ENCODE measurements at regions not wholly inside any gene's neighbourhood (a gene's known extent, or its start where the extent isn't known, plus 50 kb on each side); places are given as distances from the start of the nearest gene placed in this dataset.

DNA sequence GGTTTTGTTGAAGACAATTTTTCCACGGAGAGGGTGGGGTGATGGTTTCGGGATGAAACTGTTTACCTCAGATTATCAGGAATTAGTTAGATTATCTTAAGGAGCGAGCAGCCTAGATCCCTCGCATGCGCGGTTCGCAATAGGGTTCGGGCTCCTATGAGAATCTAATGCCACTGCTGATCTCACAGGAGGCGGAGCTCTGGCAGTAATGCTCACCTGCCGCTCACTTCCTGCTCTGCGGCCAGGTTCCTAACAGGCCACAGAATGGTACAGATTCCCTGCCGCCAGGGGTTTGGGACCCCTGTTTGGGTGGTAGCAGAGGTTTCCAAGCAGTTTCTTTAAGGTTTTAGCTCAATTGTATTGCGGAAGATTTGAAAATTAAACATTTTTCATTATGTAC lies 439.8 kb upstream of the OR4E1 start:
- no peak for TF ChIP-seq JUND (IDR thresholded peaks at IDR 0.05)
- H3K4me3 ChIP-seq (replicated peaks in 1 of 2; ENCODE audit: low read depth in 1 of 2, low read length in 2 of 2): no peak overlapping the region
- H3K9ac ChIP-seq (ENCODE audit: low read length): no peak overlapping the region
- POLR2A ChIA-PET: no interaction called here
- H3K9me2 ChIP-seq (ENCODE audit: insufficient read depth): no peaks in the 10 kb centered on the region
- RAD21 ChIA-PET (ENCODE audit: low non-redundant PET in 1 of 2, low total read pairs in 2 of 2, uncharacterized antibody in 2 of 2, unreplicated experiment in 2 of 2): interaction anchor here in 1 of 2 experiments (0.6 kb wide), 1 partner anchor 8 kb away, joined by 3 read pairs; no protein-coding TSS in a partner anchor
- H3K9me3 ChIP-seq (ENCODE audit: control insufficient read depth in 1 of 2, insufficient read depth in 1 of 2, low read depth in 1 of 2, low read length in 2 of 2): no peaks in the 10 kb centered on the region
- no peaks in the 10 kb centered on the region for H3K4me1 ChIP-seq (ENCODE audit: control insufficient read depth in 1 of 2, insufficient read depth in 2 of 2, low read length in 2 of 2)
- DNase-seq (ENCODE audit: low read depth, low spot score) (no peak), ATAC-seq (no peak)
- no peak overlapping the region for H3K27ac ChIP-seq (ENCODE audit: low read depth, low read length)
- no peaks in the 10 kb centered on the region for H3K79me2 ChIP-seq (ENCODE audit: insufficient read depth, low read length)
- H3K36me3 ChIP-seq (ENCODE audit: control insufficient read depth in 1 of 2, insufficient read depth in 2 of 2, low read length in 2 of 2): no peaks in the 10 kb centered on the region
- no TSS peak for BruUV-seq (replicated peaks)
- no peak overlapping the region for H2AFZ ChIP-seq (ENCODE audit: low read depth, low read length, poor library complexity, severe bottlenecking)
- intact Hi-C loops (cut with micrococcal nuclease): no loop called here
- H3K4me2 ChIP-seq (ENCODE audit: low read length): no peak overlapping the region
- CTCF ChIA-PET: interaction anchor here (1.0 kb wide), 1 partner anchor 9 kb away, joined by 5 read pairs; no protein-coding TSS in a partner anchor
- no peaks in the 10 kb centered on the region for H4K20me1 ChIP-seq (ENCODE audit: insufficient read depth)
- H3K27me3 ChIP-seq (ENCODE audit: insufficient read depth, low read length): peaks cover 27% of the 10 kb centered on the region

DNA sequence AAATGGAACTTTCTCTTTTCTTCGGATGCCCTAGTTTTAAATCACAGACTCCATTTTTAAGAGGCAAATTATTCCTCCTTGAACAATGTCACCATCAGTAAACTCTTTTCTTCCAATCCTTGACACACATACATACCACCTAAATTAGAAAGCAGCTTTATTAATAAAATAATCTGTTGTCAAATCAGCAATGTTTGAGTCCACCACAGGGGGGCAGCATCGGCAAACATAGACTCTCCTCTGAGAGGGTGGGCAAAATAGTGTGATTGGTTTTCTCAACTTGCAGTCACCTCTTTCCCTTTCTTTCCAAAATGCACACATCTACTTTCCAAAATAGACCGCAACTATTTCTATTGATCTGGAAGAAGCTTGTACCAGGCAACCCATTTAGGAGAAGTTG lies 438.4 kb upstream of the OR4E1 start:
- RAD21 ChIA-PET (ENCODE audit: low non-redundant PET in 1 of 2, low total read pairs in 2 of 2, uncharacterized antibody in 2 of 2, unreplicated experiment in 2 of 2): no interaction called here
- Histone ChIP-seq H3K9me2 (ENCODE audit: insufficient read depth) (no peaks in the 10 kb centered on the region), H3K4me3 (replicated peaks in 1 of 2; ENCODE audit: low read depth in 1 of 2, low read length in 2 of 2) (no peak overlapping the region), H2AFZ (ENCODE audit: low read depth, low read length, poor library complexity, severe bottlenecking) (no peak overlapping the region), H3K4me2 (ENCODE audit: low read length) (no peak overlapping the region), H3K9ac (ENCODE audit: low read length) (no peak overlapping the region), H3K4me1 (ENCODE audit: control insufficient read depth in 1 of 2, insufficient read depth in 2 of 2, low read length in 2 of 2) (no peaks in the 10 kb centered on the region), H3K27me3 (ENCODE audit: insufficient read depth, low read length) (peaks cover 17% of the 10 kb centered on the region; the same call in 1 of the 2 replicates), H3K79me2 (ENCODE audit: insufficient read depth, low read length) (no peaks in the 10 kb centered on the region), H3K27ac (ENCODE audit: low read depth, low read length) (no peak overlapping the region), H4K20me1 (ENCODE audit: insufficient read depth) (no peaks in the 10 kb centered on the region), H3K36me3 (ENCODE audit: control insufficient read depth in 1 of 2, insufficient read depth in 2 of 2, low read length in 2 of 2) (no peaks in the 10 kb centered on the region), H3K9me3 (ENCODE audit: control insufficient read depth in 1 of 2, insufficient read depth in 1 of 2, low read depth in 1 of 2, low read length in 2 of 2) (no peaks in the 10 kb centered on the region)
- TF ChIP-seq, protein P1, sequence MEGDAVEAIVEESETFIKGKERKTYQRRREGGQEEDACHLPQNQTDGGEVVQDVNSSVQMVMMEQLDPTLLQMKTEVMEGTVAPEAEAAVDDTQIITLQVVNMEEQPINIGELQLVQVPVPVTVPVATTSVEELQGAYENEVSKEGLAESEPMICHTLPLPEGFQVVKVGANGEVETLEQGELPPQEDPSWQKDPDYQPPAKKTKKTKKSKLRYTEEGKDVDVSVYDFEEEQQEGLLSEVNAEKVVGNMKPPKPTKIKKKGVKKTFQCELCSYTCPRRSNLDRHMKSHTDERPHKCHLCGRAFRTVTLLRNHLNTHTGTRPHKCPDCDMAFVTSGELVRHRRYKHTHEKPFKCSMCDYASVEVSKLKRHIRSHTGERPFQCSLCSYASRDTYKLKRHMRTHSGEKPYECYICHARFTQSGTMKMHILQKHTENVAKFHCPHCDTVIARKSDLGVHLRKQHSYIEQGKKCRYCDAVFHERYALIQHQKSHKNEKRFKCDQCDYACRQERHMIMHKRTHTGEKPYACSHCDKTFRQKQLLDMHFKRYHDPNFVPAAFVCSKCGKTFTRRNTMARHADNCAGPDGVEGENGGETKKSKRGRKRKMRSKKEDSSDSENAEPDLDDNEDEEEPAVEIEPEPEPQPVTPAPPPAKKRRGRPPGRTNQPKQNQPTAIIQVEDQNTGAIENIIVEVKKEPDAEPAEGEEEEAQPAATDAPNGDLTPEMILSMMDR (IDR thresholded peaks at IDR 0.05 in 2 of 3, conservative IDR thresholded peaks at IDR 0.05 in 1 of 3; ENCODE audit: borderline replicate concordance in 1 of 3, insufficient read depth in 1 of 3, low read depth in 2 of 3, low read length in 2 of 3): peak; percentile 11 to 84 (median 65); a peak in 4 of 6 replicates
- TF ChIP-seq, protein P2, sequence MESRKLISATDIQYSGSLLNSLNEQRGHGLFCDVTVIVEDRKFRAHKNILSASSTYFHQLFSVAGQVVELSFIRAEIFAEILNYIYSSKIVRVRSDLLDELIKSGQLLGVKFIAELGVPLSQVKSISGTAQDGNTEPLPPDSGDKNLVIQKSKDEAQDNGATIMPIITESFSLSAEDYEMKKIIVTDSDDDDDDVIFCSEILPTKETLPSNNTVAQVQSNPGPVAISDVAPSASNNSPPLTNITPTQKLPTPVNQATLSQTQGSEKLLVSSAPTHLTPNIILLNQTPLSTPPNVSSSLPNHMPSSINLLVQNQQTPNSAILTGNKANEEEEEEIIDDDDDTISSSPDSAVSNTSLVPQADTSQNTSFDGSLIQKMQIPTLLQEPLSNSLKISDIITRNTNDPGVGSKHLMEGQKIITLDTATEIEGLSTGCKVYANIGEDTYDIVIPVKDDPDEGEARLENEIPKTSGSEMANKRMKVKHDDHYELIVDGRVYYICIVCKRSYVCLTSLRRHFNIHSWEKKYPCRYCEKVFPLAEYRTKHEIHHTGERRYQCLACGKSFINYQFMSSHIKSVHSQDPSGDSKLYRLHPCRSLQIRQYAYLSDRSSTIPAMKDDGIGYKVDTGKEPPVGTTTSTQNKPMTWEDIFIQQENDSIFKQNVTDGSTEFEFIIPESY (IDR thresholded peaks at IDR 0.05; ENCODE audit: extremely low read depth, insufficient replicate concordance, low read length): no peak
- peak; percentile 25; the same call in 1 of the 2 replicates for TF ChIP-seq RAD21 (IDR thresholded peaks at IDR 0.05; ENCODE audit: low read depth)
- DNase-seq (ENCODE audit: low read depth, low spot score) (no peak), ATAC-seq (no peak; the same call in 1 of the 2 replicates)
- intact Hi-C loops (cut with micrococcal nuclease): no loop called here
- BruUV-seq (replicated peaks): no TSS peak
- CTCF ChIA-PET: interaction anchor here (0.6 to 1.9 kb wide), 14 partner anchors 9 to 263 kb away, joined by 3 to 15 read pairs (median 4); no protein-coding TSS in a partner anchor
- POLR2A ChIA-PET: no interaction called here
